HG02759 (cell line): ENCODE measurements at regions not wholly inside any gene's neighbourhood (a gene's known extent, or its start where the extent isn't known, plus 50 kb on each side); places are given as distances from the start of the nearest gene placed in this dataset.

ENCODE experiments used
- ATAC-seq: cut with Tn5 transposase; IDR thresholded peaks from one replicate; pipeline ENCODE4 v1.9.1; 2021; ENCODE audit warnings: mild to moderate bottlenecking, moderate library complexity; ENCODE audit not compliant: unreplicated experiment

DNA sequence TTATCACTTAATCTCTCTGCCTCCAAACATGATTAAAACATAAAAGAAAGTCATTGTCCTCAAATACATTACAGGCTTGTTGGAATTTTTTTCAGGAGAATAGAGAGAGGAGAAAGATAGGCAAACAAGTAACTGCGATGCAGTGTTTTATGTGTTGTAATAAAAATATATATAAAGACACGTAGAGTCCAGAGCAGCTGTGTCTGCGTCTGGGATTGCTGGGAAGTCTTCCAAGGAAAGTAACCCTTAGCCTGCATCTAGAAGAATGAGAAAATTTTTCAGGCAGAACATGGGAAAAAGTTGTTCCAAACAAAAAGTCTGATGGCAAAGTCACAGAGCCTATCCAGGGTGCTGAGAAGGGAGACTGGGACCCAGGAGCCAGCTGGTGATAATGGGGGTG lies 91.8 kb upstream of the ST6GAL2 start:
- ATAC-seq = no peak

DNA sequence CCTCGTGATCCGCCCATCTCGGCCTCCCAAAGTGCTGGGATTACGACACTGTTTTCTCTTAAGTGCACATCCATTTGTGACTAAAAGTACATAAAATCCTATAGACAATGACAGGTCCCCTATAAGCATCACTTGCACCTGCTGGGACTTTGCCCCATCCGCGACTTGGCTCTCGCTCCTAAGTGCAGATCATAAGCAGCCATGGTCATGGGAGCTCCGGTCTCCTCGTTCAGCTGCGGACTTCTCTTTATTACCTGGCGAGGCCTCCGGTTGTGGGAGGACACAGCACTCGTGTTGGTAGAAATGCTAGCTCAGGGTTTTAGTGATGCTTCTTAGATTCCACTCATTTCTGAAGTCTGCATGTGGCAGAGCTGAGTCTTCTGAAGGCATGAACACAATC lies 92.7 kb upstream of the ST6GAL2 start:
- ATAC-seq = no peak

DNA sequence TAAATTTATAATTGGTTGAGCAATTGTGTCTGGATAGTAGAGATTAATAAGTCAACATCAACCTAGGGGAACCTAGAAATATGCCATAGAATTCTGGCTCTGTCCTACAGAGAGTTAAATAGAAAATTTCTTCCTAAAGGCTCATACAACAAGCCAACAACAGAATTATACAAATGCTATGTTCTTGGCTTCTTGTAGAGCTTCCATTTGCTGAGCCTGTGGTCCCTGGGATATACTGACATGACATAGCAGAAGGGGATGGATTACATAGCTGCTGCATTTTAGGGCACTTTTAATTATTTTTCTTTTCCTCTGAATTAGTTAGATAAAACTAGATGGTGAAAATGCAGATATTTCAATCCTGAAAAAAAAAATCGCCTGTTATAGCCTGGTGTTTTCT lies 95.5 kb upstream of the ST6GAL2 start:
- ATAC-seq = no peak

DNA sequence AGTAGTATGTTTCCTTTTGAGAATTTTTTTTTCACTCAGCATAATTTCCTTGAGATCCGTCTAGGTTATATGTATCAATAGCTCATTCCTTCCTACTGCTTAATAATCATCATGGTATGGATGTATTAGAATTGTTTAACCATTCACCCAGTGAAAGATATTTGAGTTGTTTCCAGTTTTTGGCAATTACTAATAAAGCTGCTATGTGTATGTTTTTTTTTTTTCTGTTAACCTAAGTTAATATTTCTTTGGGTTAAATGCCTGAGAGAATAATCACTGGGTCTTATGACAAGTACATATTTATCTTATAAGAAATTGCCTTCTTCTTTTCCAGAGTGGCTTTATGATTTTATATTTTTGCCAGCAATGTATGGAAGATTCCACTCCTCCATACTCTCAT lies 96.4 kb upstream of the ST6GAL2 start:
- ATAC-seq = no peak

DNA sequence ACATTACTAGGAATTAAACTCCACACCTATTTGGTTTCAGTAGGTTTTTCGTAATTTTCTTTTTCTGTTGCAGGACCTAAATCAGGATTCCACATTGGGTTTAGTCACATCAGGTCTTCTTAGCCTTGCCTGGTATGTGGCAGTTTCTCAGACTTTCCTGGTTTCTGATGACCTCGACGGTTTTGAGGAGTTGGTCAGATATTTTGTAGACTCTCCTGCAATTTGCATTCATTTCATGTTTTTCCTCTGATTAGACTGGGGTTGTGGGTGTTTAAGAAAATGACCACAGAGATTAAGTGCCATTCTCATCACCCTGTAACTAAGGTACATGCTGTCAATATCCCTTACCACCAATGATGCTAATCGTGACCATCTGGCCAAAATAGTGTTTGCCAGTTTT lies 97.3 kb upstream of the ST6GAL2 start:
- ATAC-seq = no peak

DNA sequence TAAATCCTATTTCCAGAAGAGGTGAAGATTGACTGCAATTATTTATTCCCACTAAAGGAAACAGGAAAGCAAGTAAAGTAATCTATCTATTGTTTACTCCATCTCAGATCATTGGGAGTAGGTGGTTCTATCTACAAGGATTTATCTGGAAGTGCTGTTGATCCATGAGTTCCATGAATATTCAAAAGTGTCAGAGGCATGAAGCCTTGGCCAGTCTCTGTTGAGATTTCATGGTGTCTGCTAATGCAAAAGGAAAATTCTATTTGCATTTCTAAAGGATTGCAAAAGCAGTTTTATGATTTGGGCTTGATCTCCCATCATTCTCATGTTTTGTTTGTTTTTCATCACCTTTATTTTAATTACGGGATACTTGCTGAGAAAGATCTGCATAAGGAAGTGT lies 102.4 kb upstream of the ST6GAL2 start:
- no peak for ATAC-seq

DNA sequence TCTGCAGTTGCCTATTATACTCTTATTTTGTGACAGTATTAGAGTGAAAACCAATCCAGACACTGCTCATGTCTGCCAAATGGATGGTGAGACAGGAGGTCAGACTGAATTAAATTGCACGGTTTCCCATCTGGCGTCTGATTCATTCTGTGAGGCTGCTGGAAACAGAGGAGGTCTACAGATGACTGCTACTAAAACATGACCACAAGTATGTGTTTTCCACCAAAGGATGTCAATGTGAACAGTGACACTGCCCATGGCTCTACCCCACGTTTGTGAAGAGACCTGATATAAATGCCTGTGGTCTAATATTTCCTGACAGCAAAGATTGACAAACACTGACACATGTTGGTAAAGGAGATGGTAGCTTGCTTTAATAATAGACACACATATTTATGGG lies 104.3 kb upstream of the ST6GAL2 start:
- no peak for ATAC-seq

DNA sequence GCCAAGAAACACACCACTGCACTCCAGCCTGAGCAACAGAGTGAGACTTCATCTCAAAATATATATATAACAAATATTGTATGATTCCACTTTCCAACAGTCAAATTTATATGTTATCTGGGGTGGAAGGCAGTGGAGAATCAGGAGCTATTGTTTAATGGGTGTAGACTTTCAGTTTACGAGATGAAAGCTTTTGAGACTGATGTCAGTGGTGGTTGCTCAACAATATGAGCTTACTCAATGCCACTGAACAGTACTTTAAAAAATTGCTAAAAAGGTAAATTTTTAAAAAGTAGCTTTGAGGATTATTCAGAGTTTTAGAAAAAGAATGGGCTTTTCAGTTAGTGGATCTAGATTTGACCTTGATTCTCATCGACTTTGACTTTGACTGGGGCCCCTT lies 105.9 kb upstream of the ST6GAL2 start:
- no peak for ATAC-seq

DNA sequence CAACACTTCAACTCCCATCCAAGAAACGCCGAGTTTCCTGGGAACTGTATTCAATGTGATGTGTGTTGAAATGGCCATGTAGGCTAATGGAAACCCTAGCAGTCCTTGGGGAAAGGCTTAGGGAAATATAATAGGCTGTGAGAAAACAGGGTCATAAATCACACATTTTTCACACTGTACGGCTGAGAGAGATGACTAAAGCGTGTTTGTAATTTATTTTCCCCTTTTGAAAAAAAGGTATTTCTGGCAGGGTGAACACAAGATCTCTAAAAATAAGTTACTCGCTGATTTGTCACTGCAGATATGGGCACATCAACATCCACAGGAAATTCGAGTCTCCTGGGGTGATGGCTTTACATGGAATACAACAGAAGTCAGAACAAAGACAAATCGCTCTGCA lies 109.6 kb upstream of the ST6GAL2 start:
- ATAC-seq = no peak

DNA sequence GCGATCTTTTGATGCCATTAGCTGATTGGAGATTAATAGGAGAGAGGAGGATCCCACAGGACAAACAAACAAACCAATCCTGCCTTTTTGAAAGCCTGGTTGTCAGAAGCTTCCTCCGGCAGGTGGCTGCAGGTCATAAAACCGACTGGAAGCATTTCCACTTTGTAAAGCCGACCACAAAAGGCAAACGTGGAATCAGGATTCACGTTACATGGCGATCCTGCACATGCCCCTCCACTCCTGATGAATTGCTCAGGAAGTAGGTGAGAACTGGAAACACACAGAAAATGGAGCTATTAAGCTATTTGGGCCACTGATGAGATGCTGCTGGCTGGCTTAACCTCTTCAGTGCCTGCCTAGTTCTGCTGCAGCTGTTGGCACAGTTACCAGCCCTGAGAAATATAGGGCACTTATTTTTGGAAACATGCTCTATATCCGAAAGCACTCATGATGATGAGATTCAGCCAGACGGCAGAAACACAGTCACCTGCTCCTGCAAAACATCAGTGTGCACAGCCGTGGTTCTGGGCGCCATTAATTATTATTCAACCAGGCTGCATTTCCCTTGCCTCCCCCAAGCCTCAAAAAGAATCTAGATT lies 110.3 kb upstream of the ST6GAL2 start:
- no peak for ATAC-seq

DNA sequence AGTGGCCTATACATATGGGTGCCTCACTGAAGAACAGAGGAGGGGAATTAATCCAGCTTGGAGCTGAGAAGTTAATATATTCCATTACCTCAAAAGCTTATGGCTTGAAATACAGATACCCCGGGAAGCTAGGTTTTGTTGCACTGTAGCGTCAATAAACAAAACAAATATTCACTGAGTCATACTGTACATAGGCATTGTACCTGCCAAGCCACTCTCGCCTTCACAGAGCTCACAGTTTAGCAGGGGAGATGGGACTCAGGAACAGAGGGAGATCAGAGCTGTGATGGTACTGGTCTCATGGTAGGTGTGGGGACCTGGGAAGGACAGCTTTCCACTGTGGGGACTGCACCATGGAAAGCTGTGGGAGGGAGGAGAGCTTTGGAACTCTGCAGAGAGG lies 111.2 kb upstream of the ST6GAL2 start:
- no peak for ATAC-seq

DNA sequence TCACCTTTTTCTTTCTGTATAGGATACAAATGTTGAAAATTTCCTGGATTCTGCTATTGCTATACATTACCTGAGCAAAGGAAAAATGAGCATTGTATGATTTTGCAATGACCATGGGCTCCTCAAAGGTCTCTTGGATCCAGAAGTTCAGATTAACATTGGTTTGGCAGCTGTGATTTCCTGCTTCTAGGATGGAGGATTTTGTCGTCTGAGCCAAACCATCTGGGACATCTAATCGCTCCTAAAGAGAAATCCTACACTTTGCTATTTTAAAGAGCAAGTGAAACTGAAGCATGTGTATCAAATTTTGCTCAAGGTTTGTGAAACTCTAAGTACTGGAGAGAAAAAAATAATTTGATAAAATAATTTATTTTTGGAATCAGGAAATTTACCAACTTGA lies 115.1 kb upstream of the ST6GAL2 start:
- ATAC-seq = no peak

DNA sequence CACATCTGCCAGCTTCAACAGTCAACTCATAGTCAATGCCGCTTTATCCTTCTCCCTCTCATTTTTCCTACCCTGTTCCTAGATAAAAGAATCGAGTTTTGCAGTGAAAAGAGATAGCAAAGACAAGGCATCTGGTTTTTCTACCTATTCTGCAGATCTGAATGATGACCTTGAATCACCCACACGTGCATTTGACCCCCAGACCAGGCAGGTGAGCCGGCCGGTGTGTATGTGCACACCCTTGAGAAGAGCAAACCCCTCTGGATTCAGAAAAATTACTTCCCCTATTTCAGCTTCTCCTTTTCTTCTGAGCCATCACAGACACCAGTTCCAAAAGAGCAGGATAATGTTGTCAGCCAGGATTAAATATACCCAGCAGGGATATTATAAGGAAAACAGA lies 115.6 kb upstream of the ST6GAL2 start:
- no peak for ATAC-seq

DNA sequence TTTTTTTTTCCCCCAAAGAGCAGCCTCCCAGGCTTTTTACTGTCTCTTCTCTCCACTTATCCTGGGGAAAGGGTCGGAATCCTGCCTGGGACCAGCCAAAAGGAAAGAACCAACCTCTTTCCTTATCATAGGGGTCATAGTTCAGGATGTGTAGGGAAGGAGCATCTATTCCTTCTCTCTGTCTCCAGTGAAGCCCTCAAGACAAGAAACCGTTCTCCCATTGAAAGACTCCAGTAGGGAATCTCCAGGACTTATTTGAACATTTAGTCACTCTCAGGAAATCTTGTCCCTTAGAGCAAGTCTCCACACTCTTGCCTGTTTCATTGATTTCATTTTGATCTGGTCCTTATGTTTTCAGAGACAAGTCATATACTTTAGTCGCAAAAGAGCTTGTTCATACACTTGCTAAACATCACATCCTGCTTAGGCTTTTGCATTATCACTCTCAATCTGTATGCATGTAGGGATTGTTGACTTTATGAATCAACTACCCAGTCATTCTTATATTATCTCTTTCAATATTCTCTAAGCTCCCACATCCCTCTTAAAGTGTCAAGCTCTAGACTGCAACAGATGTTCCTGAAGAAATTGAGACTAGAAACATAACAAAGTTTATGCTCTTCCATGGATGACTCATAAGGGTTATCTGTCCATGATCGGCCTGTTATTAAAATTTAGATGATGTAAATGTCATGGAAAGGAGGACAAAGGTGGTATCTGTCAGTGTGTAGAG lies 116.2 kb upstream of the ST6GAL2 start:
- ATAC-seq = no peak

DNA sequence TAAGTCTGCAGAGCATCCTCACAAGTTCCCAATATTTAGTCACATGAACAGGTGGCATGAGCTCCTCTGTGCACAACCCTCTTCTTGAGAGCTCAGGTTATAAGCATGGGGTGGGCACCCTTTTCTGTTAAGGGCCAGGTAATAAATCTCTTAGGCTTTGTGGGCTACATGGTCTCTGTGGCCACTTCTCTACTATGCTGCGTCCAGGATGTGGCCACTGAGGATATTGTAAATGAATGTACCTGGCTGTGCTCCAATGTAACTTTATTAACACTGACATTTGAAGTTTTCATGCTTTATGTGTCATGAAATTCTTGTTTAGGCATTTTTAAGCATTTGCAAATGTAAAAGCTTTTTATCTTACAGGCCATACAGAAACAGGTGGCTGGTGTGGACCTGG lies 116.8 kb upstream of the ST6GAL2 start:
- no peak for ATAC-seq

DNA sequence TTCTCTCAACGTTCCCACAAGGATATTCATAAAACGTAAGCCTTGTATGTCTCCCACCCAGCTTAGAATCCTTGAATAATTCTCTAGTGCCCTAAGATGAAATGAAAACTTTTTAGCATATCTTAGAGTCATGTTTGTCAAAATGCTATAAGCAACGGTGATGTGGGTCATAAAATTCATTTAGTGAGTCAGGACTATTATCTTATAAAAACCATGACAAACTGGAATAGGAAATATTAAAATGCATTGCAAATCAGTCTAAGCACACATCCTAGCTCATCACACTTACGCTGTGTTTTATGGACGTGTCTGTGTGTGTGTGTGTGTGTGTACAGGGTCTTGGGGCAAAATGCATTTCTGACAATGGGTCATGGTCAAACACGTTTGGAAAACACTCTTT lies 119.9 kb upstream of the ST6GAL2 start:
- ATAC-seq = no peak

DNA sequence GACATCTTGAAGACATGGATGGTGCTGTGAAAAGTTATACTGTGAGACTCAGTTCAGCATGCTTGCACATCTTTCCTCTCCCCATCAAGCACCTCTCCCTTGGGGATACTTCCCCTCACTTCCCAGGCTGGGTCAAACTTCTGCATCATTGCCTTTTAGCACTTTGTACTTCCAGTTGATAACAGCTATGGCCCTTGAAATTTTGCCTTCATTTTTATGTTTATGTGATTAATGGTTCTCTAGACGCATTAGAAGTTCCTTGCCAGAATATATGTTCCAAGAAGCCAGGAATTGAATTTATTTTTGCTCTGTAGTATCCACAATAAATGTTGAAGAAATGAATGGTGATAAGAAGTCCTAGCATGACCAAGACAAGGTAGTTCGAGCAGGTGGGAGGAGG lies 120.9 kb upstream of the ST6GAL2 start:
- ATAC-seq = no peak

DNA sequence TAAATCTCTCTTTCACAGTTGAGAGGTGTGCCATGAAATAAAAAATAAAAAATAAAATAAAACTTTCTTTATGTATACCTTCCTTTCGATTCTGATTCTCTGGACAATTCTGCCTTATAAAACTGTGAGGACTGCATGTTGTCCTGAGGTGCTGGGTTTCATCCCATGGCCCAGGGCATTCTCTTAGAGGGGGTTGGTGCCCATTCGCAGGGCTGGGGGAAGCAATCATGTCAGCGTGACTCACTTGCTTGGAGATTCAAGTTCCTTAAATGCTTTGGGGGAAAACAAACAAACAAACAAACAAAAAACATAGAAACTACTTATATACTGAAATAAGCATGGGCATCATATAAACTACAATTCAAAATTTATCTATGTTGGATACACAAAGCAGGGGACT lies 122.0 kb upstream of the ST6GAL2 start:
- no peak for ATAC-seq

DNA sequence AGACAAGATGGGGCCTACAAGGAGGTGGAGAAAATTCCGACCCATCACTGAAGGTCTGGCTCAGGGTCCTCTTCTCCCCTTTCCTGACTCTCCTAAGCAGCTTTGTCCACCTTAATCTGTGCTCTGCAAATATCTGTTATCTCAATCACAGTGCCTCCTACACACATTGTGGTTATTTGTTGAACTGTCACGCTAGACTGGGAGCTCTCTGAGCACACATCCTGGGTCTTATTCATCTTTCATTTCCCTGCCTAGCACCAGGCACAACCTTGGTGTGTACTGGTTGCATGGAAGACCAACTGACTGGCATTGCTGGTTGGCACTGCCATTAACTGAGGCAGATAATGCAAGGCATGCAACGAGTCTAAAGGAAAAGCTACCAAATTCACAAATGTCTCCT lies 122.9 kb upstream of the ST6GAL2 start:
- no peak for ATAC-seq

DNA sequence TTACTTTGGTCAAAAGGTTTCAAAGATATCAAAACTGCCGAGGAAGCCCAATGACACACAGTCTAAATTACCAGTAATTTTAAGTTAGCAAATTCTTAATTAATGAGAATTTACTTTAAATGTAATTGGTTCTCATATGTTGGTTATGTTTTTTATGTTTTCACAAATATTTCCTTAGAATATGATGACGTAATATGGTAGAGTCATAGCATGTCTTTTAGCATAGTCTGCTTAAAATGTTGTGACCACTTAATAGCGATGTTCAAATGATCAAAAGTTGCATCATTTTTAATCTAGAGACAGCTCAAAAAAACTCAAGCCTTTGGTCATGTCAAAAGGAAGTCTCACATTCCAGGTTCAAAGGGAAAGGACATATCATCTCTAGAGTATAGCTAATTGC lies 123.3 kb upstream of the ST6GAL2 start:
- no peak for ATAC-seq

DNA sequence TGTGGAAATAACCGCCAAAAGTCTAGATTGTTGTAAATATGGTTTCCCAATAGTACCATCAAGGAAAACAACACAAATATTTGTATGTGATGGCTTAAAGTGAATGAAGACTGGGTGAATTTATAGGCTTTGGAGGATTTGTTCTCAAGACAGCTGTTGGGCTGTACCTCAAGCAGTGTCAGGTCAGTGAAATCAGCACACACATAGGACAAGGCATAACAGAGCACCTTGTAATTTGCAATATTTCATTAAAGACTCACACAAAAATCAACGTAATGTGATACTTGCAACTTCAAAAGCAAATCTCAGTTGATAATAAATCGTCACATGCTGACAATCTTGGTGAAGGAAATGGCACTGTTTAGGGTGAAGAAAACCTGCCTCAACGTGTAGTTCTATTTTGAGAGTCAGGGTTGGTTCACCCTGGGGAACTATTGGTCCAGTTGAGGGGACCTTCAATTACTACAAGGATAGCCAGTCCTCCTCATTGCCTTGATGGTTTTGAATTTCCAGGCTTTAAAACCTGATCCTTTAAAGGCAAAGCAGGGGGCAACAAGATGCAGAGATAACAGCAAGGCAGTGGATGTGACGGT lies 126.8 kb upstream of the ST6GAL2 start:
- ATAC-seq = no peak

DNA sequence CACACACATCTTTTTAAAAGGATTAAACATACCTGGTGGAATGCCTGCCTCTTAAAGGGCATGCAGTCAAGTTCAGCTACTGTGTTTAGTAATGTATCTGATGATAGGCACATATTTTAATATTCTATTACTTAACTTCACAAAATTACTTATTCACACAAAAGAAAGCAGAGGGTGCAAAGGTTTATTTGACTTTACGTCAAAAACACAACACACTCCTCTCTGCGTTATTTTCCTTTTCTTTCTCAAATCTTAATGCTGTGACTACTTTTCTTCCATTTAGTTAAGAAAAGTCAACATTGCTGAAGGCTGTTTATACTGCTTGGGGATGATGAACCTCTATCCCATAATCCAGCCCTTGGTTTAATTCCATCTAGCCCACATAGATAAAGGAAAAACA lies 127.9 kb upstream of the ST6GAL2 start:
- no peak for ATAC-seq

DNA sequence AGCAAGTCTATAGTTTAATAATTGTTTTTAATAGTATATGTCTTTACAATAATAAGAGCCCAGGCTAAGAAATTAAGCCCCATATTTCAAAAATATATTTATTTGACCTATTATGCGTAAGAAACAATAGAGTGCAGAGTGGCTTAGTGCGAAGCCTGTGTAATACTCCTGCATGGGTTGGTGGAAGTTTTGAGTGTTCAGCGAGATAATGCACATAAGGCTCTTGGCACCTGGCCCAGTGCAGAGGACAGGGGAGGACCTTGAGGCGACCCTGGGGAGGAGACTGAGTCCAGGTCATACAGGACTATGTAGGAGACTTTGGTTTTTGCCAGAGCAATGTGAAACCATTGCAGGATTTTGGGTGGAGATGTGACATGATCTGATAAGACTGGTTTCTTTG lies 132.4 kb upstream of the ST6GAL2 start:
- ATAC-seq = no peak
